H1 (cell line): ENCODE measurements at regions not wholly inside any gene's neighbourhood (a gene's known extent, or its start where the extent isn't known, plus 50 kb on each side); places are given as distances from the start of the nearest gene placed in this dataset.

ENCODE experiments used
- CTCF ChIA-PET: fragments of 300-600 bp; sonication (Branson Sonifier 250); formaldehyde crosslinking; loops from one replicate; lab custom pipeline; 2021; ENCODE audit not compliant: partially characterized antibody; lab: Charles Lee
- POLR2A ChIA-PET: fragments of 300-600 bp; sonication (Branson Sonifier 250); formaldehyde crosslinking; loops from one replicate; lab custom pipeline; 2021; ENCODE audit warnings: inconsistent platforms; ENCODE audit not compliant: partially characterized antibody; lab: Charles Lee
- DNase-seq, 2 experiments: peaks; one replicate each; pipeline versions ENCODE4 v3.0.0 to v3.0.0-alpha.2; 2010 to 2022; ENCODE audit warnings: low spot score in 2 of 2, low read depth in 1 of 2, mixed read lengths in 1 of 2
- FAIRE-seq: peaks from 2 replicates; lab custom pipeline; 2011; peaks lifted over from hg19 to GRCh38; lab: Jason Lieb, UNC
- H2AFZ ChIP-seq: 2 replicates; pipeline ENCODE4 v1.8.1; 2012; ENCODE audit warnings: low read length, inconsistent platforms
- H2AK5ac ChIP-seq: 2 replicates; pipeline ENCODE4 v1.6.1; 2013; ENCODE audit warnings: low read depth, low read length
- H2BK120ac ChIP-seq: replicated peaks from 2 replicates; pipeline ENCODE3; 2013; ENCODE audit warnings: low read depth, low read length, inconsistent platforms
- H2BK12ac ChIP-seq: 2 replicates; pipeline ENCODE4 v1.6.1; 2013; ENCODE audit warnings: low read depth, low read length
- H2BK15ac ChIP-seq: 2 replicates; pipeline ENCODE4 v1.6.1; 2013; ENCODE audit warnings: low read length
- H2BK20ac ChIP-seq: 2 replicates; pipeline ENCODE4 v1.6.1; 2013; ENCODE audit warnings: low read length
- H2BK5ac ChIP-seq: 2 replicates; pipeline ENCODE4 v1.6.1; 2013; ENCODE audit warnings: low read depth, low read length
- H3K14ac ChIP-seq: 2 replicates; pipeline ENCODE4 v1.6.1; 2013; ENCODE audit warnings: inconsistent platforms; ENCODE audit not compliant: insufficient read length
- H3K18ac ChIP-seq: 2 replicates; pipeline ENCODE4 v1.6.1; 2013; ENCODE audit warnings: low read length; ENCODE audit errors: extremely low read depth
- H3K23ac ChIP-seq: 2 replicates; pipeline ENCODE4 v1.6.1; 2013; ENCODE audit warnings: inconsistent platforms; ENCODE audit not compliant: insufficient read length
- H3K23me2 ChIP-seq: 2 replicates; pipeline ENCODE4 v1.6.1; 2013; ENCODE audit warnings: low read depth, low read length
- H3K27ac ChIP-seq: 2 replicates; pipeline ENCODE4 v1.6.1; 2011; ENCODE audit warnings: low read depth, low read length, inconsistent platforms
- H3K27me3 ChIP-seq, 4 experiments: replicated peaks in 1 of 4; 1 replicate in 1 of 4; 2 replicates in 3 of 4; pipeline versions ENCODE4 v1.6.1 to v1.8.1; 2011 to 2013; ENCODE audit warnings: low read length in 3 of 4, mild to moderate bottlenecking in 3 of 4, inconsistent platforms in 2 of 4, mixed read lengths in 2 of 4, moderate library complexity in 1 of 4; ENCODE audit not compliant: control insufficient read depth in 3 of 4, insufficient read depth in 3 of 4; ENCODE audit errors: extremely low read depth in 1 of 4
- H3K36me3 ChIP-seq, 4 experiments: 2 replicates each; pipeline versions ENCODE4 v1.6.1 to v1.8.1; 2011 to 2013; ENCODE audit warnings: mild to moderate bottlenecking in 4 of 4, low read length in 3 of 4, moderate library complexity in 2 of 4, control low read depth in 1 of 4, inconsistent platforms in 1 of 4; ENCODE audit not compliant: insufficient read depth in 4 of 4, control insufficient read depth in 2 of 4
- H3K4ac ChIP-seq: replicated peaks from 2 replicates; pipeline ENCODE3; 2013; ENCODE audit warnings: low read length, low read depth, mixed read lengths, inconsistent platforms; ENCODE audit not compliant: insufficient read length
- H3K4me1 ChIP-seq, 4 experiments: replicated peaks in 1 of 4; 1 replicate in 1 of 4; 2 replicates in 3 of 4; pipeline versions ENCODE4 v1.6.1 to v1.8.1; 2011 to 2013; ENCODE audit warnings: low read length in 3 of 4, inconsistent platforms in 2 of 4, mixed read lengths in 1 of 4; ENCODE audit not compliant: insufficient read depth in 4 of 4, control insufficient read depth in 3 of 4
- H3K4me2 ChIP-seq, 2 experiments: 2 replicates each; pipeline versions ENCODE4 v1.6.1 to v1.8.1; 2011 to 2013; ENCODE audit warnings: low read depth in 2 of 2, low read length in 2 of 2, control low read depth in 1 of 2, inconsistent platforms in 1 of 2, mild to moderate bottlenecking in 1 of 2; ENCODE audit not compliant: insufficient read depth in 1 of 2
- H3K4me3 ChIP-seq, 4 experiments: fragments of 200-600, 300-600 bp in 1 of 4; sonication (generic), shearing (Covaris generic), sonication (Bioruptor Twin) in 1 of 4; 2 replicates each; pipeline versions ENCODE4 v1.5.1 to v1.8.1; 2011 to 2016; ENCODE audit warnings: low read length in 4 of 4, low read depth in 3 of 4, control low read depth in 2 of 4, inconsistent platforms in 2 of 4, mild to moderate bottlenecking in 2 of 4, mixed read lengths in 1 of 4, moderate library complexity in 1 of 4; ENCODE audit not compliant: insufficient read depth in 2 of 4; ENCODE audit errors: extremely low read depth in 1 of 4
- H3K56ac ChIP-seq: replicated peaks from 2 replicates; pipeline ENCODE3; 2013; ENCODE audit warnings: low read depth, mild to moderate bottlenecking, mixed read lengths, low read length, inconsistent platforms; ENCODE audit not compliant: insufficient read length
- H3K79me1 ChIP-seq: 2 replicates; pipeline ENCODE4 v1.6.1; 2013; ENCODE audit warnings: low read depth, low read length, control low read depth
- H3K79me2 ChIP-seq, 2 experiments: 2 replicates each; pipeline versions ENCODE4 v1.6.1 to v1.8.1; 2012 to 2013; ENCODE audit warnings: low read length in 2 of 2, mild to moderate bottlenecking in 2 of 2, inconsistent platforms in 1 of 2; ENCODE audit not compliant: insufficient read depth in 2 of 2, control insufficient read depth in 1 of 2
- H3K9ac ChIP-seq, 4 experiments: replicated peaks in 1 of 4; 1 replicate in 1 of 4; 2 replicates in 3 of 4; pipeline versions ENCODE4 v1.6.1 to v1.8.1; 2011 to 2013; ENCODE audit warnings: low read depth in 3 of 4, low read length in 3 of 4, control low read depth in 2 of 4, mild to moderate bottlenecking in 2 of 4, moderate library complexity in 2 of 4, inconsistent platforms in 1 of 4; ENCODE audit errors: extremely low read depth in 1 of 4
- H3K9me3 ChIP-seq, 2 experiments: 2 replicates each; pipeline versions ENCODE4 v1.6.1 to v1.8.1; 2012 to 2013; ENCODE audit warnings: mild to moderate bottlenecking in 2 of 2, moderate library complexity in 2 of 2, control low read depth in 1 of 2, inconsistent platforms in 1 of 2, low read depth in 1 of 2, low read length in 1 of 2, mixed read lengths in 1 of 2; ENCODE audit not compliant: insufficient read depth in 2 of 2
- H4K20me1 ChIP-seq, 2 experiments: replicated peaks in 1 of 2; 2 replicates each; pipeline versions ENCODE3 to v1.8.1; 2011 to 2013; ENCODE audit warnings: inconsistent platforms in 2 of 2, low read length in 2 of 2, mild to moderate bottlenecking in 1 of 2; ENCODE audit not compliant: insufficient read depth in 2 of 2, control insufficient read depth in 1 of 2
- H4K5ac ChIP-seq: 2 replicates; pipeline ENCODE4 v1.6.1; 2013; ENCODE audit warnings: low read length, low read depth, mixed read lengths, inconsistent platforms; ENCODE audit not compliant: insufficient read length
- H4K8ac ChIP-seq: 2 replicates; pipeline ENCODE4 v1.8.0; 2013; ENCODE audit warnings: mild to moderate bottlenecking, moderate library complexity, low read length, inconsistent platforms; ENCODE audit not compliant: insufficient read depth; ENCODE audit errors: extremely low read depth
- H4K91ac ChIP-seq: replicated peaks from 2 replicates; pipeline ENCODE3; 2013; ENCODE audit warnings: low read length, mixed read lengths, inconsistent platforms; ENCODE audit not compliant: insufficient read length
- GABPA ChIP-seq: IDR thresholded peaks from 2 replicates; pipeline ENCODE4 v1.6.1; 2011; ENCODE audit warnings: mild to moderate bottlenecking, low read length, moderate library complexity, borderline replicate concordance; ENCODE audit not compliant: insufficient read depth
- GTF2F1 ChIP-seq: IDR thresholded peaks from 2 replicates; pipeline ENCODE4 v1.6.1; 2012; ENCODE audit warnings: low read depth, low read length, improper control_type of control experiment, borderline replicate concordance
- NRF1 ChIP-seq: IDR thresholded peaks from 2 replicates; pipeline ENCODE4 v1.6.1; 2011; ENCODE audit warnings: mild to moderate bottlenecking, low read depth, low read length, improper control_type of control experiment
- TBP ChIP-seq: IDR thresholded peaks from 2 replicates; pipeline ENCODE4 v1.6.1; 2011; ENCODE audit warnings: low read depth, low read length, improper control_type of control experiment
- WGBS, 2 experiments: shearing (Covaris generic) in 1 of 2; methylation state at CpG; one replicate each; pipeline versions ENCODE4 v1.1.6 to v1.1.7; 2013 to 2015; ENCODE audit warnings: low lambda C conversion rate in 2 of 2, mixed read lengths in 2 of 2, inconsistent platforms in 1 of 2, low coverage in 1 of 2, missing lambda C conversion rate in 1 of 2; ENCODE audit not compliant: insufficient replicate concordance in 2 of 2, insufficient coverage in 1 of 2, insufficient read length in 1 of 2; ENCODE audit errors: extremely low coverage in 1 of 2, missing lambda C conversion rate in 1 of 2; 5-methylcytosine and 5-hydroxymethylcytosine counted together
- TF ChIP-seq, protein P1 (sequence below): IDR thresholded peaks from 2 replicates; pipeline ENCODE4 v1.6.1; 2011; ENCODE audit warnings: low read depth, mild to moderate bottlenecking, low read length; ENCODE audit not compliant: insufficient read depth

DNA sequence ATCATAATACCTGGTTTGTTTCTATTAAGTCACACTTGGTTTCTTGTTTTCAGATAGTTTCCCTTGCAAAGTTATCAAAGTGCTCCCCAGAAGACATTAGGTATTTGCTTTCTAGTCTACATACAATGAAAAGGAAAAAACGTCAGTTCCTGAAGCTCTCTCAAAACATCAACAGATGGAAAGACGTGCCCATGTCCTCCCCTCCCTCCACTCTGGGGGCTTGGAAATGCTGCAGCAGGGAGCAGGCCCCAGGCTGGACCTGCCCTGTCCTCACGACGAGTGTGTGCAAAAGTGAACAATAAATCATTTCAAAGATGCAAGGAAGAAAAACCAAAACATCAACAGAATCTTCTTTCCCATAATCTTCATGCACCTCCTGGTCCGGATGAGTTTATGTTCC is 118.5 kb downstream of the USP22 start:
- DNase-seq (no peak), FAIRE-seq (no peak)
- Histone ChIP-seq H2BK120ac (no peak overlapping the region), H3K4me2 (no peak overlapping the region), H3K56ac (no peak overlapping the region), H2BK12ac (no peak overlapping the region), H2BK15ac (no peak overlapping the region), H2AFZ (no peak overlapping the region), H3K79me1 (no peaks in the 10 kb centered on the region), H3K27ac (no peak overlapping the region), H3K4me1 (no peaks in the 10 kb centered on the region; a peak in 1 of 7 replicates), H3K4me3 (no peak overlapping the region), H3K9ac (no peak overlapping the region), H4K20me1 (peaks cover 1 to 3% of the 10 kb centered on the region in 2 experiments), H3K4ac (no peak overlapping the region), H4K5ac (no peak overlapping the region), H3K79me2 (peaks cover 0 to 7% of the 10 kb centered on the region in 2 experiments; a peak in 1 of 4 replicates), H3K36me3 (no peaks in the 10 kb centered on the region), H2BK20ac (no peak overlapping the region), H3K18ac (no peak overlapping the region), H2BK5ac (no peak overlapping the region), H3K23ac (no peak overlapping the region), H4K8ac (no peak overlapping the region), H4K91ac (no peak overlapping the region), H3K27me3 (no peaks in the 10 kb centered on the region), H3K9me3 (no peaks in the 10 kb centered on the region), H3K14ac (no peak overlapping the region), H3K23me2 (no peaks in the 10 kb centered on the region), H2AK5ac (no peak overlapping the region)
- POLR2A ChIA-PET = no interaction called here
- CTCF ChIA-PET = no interaction called here
- WGBS, 2 experiments = 80% methylated on average over 5 of the region's 5 CpGs; no CpG with 5 or more reads in 1 of the 2 experiments
- TF ChIP-seq GABPA = no peak
- no peak for TF ChIP-seq NRF1
- TF ChIP-seq, protein P1, sequence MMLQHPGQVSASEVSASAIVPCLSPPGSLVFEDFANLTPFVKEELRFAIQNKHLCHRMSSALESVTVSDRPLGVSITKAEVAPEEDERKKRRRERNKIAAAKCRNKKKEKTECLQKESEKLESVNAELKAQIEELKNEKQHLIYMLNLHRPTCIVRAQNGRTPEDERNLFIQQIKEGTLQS = no peak
- TF ChIP-seq TBP = no peak
- TF ChIP-seq GTF2F1 = no peak
